Germinal center (tissue), 1 donor: ENCODE measurements at regions not wholly inside any gene's neighbourhood (a gene's known extent, or its start where the extent isn't known, plus 50 kb on each side); places are given as distances from the start of the nearest gene placed in this dataset.

Source experiments
- DNase-seq: peaks from one replicate; pipeline ENCODE4 v3.0.0; 2012; ENCODE audit warnings: mixed read lengths, low spot score

DNA sequence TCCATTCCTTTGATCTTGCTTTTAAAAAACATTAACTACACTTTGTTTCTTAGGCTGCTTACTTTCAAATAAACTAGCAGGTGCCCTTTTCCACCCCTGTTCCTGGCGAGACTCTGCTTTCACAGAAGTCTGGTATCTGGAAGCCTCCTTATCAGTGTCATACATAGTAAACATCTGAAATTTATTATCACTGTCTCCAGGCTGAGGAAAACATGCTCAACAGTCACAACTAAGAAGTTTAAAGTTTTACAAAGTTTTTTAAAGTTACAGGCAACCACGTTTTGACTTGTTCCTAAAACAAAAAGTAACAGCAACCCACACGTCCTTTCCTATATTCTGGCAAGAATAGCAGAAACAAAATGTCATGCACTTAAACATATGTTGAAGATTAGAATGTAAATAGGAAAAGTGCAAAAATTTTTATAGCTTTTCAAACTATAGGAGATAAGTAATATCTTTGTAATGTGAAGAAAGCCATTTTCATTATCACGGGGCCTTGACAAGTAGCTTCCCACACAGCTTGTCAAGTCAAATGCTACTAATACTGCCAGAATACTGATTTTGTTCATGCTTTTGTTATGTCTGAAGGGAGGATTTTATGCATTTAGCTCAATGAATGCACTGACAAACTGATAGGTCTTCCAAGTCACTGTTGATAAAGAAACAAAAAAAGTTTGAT lies 275.2 kb upstream of the KCNMB2 start:
- DNase-seq: no peak

GRCh38 chr3:178263236-178263916 lies 272.9 kb upstream of the KCNMB2 start:
- DNase-seq: no peak

DNA sequence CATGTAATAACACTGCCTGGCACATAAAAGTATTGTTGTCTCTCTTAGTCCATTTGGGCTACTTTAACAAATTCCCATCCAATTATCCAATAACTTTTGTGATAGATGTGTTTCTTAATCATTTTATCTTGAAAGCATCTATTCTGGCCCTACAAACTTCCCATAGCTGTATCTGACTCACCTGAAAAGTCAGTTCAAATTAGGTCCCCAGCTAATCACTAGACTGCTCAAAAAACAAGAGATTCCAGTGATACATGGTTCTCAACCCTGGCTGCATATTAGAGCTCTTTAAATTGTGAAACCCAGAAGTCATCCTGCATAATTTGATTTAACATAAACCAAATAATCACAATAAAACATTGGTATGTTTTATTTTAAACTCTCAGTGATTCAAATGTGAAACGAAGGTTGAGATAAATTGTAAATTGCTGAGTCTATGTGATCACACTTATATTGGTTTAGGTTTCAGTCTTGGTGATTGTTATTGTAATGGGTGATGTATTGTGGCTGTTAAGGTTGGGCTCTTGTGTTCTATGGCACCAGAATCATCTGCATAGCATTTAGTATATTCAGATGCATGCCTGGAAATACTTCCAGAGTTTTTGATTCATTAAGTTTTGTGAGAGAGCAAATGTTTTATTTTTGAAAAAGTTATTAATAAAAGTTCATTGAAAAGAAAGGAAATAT lies 268.9 kb upstream of the KCNMB2 start:
- no peak for DNase-seq

GRCh38 chr3:178270838-178271237 lies 265.4 kb upstream of the KCNMB2 start:
- DNase-seq: no peak

DNA sequence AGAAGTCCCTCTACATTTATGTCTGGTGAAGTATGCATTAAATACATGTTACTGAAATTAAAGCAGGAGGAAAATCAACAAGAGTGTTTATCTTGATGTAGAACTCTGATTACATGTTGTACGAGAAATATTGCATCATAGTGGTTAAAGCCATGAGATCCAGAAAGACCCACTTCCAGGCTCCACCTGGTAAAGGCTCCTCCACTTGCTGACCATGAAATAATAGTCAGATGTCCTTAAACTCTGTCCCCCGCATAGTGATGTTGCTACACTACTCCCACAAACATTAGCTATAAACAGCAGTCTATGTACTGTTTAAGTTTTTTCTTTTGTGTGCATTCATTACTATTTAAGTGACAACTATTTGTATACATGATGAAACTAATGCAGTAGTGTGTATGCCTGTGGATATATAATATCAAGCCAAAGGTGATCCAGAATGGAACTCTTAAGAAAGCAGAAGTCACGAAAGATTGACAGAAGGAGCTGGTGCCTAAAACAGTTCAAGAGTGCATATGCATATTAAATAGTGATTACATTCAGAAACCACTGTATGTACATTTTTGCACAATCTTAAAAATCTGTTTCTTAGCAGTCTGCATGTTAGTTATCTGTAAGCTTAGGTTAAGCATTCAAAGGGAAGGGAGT lies 264.4 kb upstream of the KCNMB2 start:
- DNase-seq: no peak

GRCh38 chr3:178272841-178273240 lies 263.4 kb upstream of the KCNMB2 start:
- no peak for DNase-seq

DNA sequence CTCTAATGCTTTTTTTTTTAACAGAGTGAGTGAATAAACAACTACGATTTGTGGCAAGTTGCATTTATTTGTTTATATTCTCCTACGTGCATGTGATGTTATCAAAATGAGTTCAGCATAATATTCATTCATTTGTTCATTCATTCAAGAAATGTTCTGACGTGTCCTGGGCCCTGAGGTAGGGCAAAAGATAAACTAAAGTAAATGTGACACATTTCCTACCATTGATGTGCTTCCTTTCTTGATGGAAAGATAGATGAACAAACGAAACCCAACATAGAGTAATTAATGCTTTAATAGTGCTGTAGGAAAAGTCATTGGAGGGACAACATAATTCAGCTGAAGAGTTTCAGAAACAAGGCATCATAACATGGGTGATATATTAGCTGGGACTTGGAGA lies 261.5 kb upstream of the KCNMB2 start:
- DNase-seq: no peak

DNA sequence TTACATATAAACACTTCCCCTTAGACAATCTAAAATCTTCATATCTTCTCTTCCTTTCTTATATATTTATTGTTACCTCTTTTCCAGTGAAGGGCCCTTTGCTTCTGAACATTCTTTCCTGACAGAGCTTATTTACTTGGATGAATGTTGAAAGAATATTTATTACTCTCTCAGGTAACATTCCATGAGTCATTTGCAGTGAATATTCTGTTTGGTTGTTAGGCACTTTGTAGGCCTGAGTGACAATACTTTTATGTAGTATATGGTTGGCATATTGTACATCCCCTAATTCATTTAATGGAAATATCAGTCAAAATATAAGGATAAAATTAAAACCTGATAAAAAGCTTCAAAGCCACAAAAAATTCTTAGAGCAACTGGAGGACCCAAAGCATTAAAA lies 260.9 kb upstream of the KCNMB2 start:
- DNase-seq: no peak

DNA sequence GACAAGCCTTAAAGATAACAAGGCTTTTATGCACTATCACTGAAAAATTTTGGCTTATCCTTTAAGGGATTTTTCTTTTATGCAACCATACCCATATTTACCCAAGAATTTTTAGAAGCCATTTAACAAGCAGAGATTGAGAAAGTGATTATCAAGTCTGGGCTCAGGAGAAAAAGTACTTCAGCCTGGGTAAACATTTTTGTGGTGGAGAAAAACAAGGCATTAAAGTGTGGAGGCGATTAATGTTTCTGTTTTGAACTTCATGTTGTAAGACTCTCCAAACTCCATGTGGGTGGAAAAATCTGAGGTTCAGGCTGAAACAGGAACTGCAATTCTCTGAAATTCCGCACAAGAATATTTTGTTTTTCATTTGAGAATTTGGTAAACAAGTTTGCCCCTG lies 260.4 kb upstream of the KCNMB2 start:
- no peak for DNase-seq

GRCh38 chr3:178277605-178278004 lies 258.6 kb upstream of the KCNMB2 start:
- DNase-seq: no peak

- DNase-seq: no peak
These were observed 252.7 kb upstream of the KCNMB2 start for GRCh38 chr3:178283561-178283960.

GRCh38 chr3:178284181-178284580 lies 252.1 kb upstream of the KCNMB2 start:
- no peak for DNase-seq

DNA sequence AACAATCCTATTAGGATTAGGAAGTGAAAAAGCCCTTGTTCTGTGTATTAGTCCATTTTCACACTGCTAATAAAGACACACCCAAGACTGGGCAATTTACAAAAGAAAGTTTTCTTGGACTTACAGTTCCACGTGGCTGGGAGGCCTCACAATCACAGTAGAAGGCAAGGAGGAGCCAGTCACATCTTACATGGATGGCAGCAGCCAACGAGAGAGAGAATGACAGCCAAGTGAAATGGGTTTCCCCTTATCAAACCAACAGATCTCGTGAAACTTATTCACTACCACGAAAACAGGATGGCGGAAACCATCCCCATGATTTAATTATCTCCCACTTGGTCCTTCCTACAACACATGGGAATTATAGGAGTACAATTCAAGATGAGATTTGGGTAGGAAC lies 248.2 kb upstream of the KCNMB2 start:
- DNase-seq: no peak

- no peak for DNase-seq
These were observed 246.6 kb upstream of the KCNMB2 start for GRCh38 chr3:178289544-178290160.

DNA sequence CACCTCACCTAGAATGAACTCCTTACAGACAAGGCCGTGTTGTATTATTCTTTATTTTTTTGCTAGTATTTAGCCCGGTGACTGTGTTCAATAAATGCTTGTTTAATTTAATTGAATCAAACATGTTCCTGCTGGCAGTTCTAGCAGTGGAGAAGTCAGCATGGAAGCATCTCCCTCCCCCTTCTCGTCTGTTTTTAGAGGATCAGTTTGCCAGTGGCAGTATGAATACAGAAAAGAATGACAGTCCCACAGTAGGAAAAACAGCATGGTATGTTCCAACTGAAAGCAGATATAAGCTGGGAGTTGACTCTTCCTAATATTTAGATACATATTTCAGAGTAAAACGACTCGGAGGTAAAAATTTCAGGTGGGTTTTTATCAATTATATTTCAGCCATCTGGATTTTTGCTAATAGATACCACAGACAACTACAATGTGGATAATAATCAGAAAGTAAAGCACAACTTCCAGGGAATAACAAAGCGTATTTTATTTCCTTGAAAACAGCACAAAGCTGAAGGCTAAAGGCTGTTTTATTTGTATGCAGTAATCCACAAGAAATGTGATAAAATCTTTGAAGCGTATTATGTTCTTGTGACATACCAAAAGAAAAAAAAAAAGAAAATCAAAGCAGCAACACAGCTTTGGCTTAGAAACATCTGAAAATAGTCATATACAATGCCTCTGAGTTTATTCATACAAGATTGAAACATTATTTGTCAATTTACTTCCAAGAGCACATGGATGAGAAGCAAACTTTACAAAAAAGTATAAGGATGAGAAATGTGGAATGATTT lies 244.5 kb upstream of the KCNMB2 start:
- DNase-seq: no peak

- DNase-seq: no peak
These were observed 240.8 kb upstream of the KCNMB2 start for GRCh38 chr3:178295292-178295912.

DNA sequence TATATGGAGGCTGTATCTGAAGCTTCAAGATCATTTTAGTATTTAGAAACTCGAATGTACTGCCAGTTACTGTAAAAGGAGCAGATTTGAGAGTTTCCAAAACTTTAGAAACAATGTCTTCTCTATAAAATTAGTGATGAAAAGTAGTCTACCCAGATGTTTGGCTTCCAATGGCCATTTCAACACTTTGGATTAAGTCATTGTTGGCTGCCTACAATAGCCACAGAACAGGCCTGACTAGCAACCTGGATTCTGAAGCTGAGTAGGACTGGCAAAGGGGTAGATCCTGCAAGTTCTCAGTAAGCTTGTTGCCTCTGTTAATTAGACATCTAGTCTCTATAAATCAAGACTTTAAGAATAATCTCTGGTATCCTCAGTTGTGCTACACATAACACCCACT lies 239.0 kb upstream of the KCNMB2 start:
- DNase-seq: no peak

GRCh38 chr3:178297740-178298139 lies 238.5 kb upstream of the KCNMB2 start:
- DNase-seq: no peak

DNA sequence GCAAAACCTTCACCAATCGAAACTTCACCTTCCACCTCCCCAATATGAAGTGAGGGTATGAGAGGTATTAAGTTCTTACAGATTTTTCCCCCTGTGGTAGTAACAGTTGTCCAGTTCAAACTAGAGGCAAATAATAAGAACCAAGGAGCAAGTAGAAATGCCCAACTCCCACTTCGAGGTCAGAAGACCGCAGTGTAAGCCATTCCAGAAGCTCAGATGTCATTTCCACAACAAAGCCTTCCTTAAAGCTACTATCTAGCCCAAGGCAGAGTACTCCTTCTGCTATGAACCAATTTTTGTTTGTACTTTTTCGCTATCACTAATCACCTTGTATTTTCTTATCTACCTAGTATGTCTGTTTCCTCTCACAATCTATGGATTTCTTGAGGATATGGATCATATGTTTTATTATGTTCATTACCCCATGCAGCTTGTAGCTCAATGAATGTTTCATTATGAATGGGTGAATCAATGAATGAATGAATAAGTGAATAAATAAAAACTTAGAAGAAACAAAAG lies 235.7 kb upstream of the KCNMB2 start:
- DNase-seq: no peak

GRCh38 chr3:178302966-178303930 lies 233.0 kb upstream of the KCNMB2 start:
- DNase-seq: no peak
